DMS53 (cell line): ENCODE measurements at regions not wholly inside any gene's neighbourhood (a gene's known extent, or its start where the extent isn't known, plus 50 kb on each side); places are given as distances from the start of the nearest gene placed in this dataset.

Source experiments
- DNase-seq: peaks from one replicate; lab custom pipeline; 2025; lab: John Stamatoyannopoulos, UW

- DNase-seq, result no peak
Measured at GRCh38 chr2:19719540-19719939, 182.2 kb downstream of the TTC32 start.

GRCh38 chr2:19717446-19717845 lies 184.3 kb downstream of the TTC32 start:
- no peak for DNase-seq

- no peak for DNase-seq
Measured at GRCh38 chr2:19714926-19715325, 186.9 kb downstream of the TTC32 start.

- no peak for DNase-seq
Measured at GRCh38 chr2:19712850-19713249, 188.9 kb downstream of the TTC32 start.

DNA sequence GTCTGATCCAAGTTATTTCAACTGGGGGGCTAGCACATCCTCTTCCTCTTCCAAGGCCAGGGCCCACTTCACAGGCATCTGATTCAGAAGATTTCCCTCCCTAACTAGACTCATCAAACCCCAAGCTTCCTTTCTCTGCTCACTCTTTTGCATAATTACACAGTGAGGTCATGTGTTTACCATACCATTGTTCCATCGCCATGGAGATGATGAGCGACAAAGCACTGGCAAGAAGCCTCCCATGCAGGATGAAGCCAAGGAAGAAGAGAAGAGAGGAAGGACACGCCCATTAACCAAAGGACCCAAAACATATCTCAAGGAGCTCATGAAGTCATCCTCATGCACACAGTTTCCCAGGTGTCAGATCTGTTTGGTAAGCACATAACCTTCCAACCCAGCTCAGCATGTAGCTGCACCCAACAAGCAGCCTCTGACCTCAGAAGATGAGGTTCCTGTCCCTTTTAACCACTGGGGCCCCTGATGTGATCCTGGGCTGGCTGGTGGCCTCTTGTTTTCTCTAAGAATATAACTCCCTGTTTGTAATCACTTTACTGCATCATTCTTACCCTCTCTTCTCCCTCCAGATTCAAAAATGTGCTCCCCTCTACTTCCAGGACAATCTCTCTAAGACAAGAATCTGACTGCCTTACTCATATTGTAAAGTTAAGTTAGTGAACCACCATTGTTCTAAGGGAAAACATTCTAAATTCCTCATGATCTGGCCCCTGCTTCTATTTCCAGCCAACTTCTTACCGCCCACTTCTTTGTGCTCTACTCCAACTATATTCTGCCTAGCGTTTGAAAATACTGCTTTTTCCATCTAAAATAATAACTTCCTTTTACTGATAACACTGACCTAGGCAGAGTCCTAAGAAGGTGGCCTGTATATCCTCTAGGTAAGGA lies 190.1 kb downstream of the TTC32 start:
- DNase-seq, result peak; percentile 92

DNA sequence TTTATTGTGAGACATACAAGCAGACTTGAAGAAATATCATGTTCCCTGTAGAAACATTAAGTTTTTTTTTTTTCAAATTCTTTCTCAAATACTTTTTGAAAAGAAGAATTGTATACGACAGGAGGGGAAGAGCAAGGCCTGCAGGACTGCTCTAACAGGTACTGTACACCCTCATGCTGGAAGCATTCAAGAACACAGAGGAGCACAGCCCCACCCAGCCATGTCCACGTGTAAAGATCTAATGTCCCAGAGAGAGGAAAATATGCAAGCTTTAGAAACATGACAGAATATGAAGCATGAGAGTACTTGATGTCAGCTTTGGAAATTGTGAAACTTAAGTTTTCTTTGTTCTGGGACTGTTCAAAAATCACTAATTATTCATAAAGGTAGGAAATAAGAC lies 191.6 kb downstream of the TTC32 start:
- DNase-seq, result no peak

DNA sequence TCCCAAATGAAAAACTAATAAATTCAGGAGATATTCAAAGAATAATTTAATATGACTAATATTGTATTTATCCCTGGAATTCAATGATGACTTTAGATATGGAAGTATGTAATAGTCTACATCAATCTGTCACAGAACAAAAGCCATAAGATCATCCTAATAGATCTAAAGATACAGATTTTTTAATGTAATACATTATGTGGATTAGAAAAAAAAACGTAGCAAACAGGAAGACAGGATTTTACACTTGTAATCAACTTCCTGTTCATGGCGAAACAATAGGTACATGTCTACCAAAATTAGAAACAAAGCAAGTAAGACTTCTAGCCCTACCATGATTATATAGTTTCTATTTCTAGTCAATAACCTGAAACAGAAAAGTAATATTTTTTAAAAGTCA lies 192.2 kb downstream of the TTC32 start:
- DNase-seq, result no peak

DNA sequence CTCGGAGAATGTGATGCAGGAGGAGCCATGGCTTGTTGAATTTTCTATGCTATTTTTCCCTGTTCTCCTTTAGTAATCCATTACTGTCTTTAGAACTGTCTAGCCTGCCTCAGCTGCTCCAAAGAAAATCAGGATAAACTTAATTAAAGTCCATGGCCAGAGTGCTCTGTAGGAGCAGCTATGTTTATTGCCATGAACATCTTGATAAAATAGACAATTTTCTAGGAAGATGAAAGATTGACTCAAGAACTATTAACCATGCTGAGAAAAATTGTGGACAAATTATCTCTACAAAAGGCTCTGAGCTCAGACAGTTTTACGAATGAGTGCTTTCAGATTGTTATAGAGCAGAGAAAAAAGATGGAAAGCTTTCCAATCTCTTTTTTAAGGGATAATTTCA lies 193.0 kb downstream of the TTC32 start:
- no peak for DNase-seq

GRCh38 chr2:19706332-19706731 lies 195.5 kb downstream of the TTC32 start:
- peak; percentile 10 for DNase-seq

- DNase-seq, result no peak
Measured at GRCh38 chr2:19702267-19702666, 199.5 kb downstream of the TTC32 start.

DNA sequence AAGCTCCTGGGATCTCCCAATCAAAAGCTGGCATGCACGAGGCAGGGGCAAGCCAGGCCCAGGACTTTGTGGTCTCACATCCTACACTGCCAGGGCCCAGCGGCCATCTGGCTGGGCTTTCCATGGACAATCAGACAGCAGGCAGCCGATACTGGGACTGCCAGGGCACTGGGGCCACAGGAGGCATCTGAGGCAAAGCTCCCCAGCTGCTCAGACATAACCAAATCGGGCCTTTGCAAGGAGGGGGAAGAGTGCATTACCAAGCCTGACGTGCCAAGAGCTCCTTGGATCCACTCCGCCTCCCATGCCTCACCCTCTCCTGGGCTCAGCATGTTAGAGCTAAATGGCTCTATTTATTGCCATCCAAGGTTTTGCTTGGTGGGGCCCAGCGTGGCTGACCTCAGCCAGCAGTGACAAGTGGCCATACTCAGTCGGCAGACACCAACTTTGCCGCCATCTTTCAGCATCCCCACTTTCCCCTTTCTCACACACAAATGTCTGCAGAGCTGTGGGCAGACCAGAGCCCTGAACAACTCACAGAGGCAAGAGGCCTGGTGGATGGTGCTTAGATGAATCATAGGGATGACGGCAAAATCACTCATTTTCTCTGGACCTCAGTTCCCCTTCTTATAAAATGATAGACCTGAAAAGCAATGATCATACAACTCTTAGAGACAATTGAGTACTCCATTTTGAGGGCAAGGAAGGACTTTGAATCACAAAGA lies 200.8 kb downstream of the TTC32 start:
- DNase-seq, result no peak

DNA sequence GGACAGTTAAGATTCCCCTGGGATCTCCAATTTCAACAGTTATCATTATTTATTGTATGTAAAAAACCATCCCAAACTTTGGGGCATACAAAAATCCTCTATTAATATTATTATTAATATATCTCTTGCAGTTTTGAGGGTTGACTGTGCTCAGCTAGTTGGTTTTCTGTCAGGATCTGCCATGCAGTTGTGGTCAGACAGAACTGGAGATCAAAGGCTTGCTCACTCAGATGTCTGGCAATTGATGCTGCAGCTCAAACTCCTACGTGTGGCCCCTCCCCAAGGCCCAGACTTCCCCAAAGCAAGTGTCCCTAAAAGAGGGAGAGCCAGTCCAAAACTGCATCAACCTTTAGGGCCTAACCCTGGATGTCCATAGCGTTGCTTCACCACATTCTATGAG lies 204.7 kb downstream of the TTC32 start:
- no peak for DNase-seq

DNA sequence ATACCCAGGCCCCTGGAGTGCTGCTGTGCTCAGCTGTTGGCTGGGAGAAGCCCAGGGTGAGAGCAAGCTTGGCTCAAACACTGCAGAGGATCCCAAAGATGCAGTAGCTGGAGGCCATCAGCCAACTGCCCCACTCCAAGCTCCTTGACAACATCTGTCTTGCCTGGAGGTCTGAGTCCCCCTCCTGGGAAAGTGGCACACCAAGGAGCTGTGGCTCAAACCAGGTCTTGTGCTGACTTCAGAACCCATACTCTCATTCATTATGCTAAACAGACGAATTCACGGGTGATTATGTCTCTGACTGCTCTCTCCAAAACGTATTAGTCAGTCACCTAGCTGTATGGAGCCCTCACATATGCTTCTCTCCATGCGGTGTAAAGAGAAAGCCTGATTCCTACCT lies 206.1 kb downstream of the TTC32 start:
- no peak for DNase-seq

DNA sequence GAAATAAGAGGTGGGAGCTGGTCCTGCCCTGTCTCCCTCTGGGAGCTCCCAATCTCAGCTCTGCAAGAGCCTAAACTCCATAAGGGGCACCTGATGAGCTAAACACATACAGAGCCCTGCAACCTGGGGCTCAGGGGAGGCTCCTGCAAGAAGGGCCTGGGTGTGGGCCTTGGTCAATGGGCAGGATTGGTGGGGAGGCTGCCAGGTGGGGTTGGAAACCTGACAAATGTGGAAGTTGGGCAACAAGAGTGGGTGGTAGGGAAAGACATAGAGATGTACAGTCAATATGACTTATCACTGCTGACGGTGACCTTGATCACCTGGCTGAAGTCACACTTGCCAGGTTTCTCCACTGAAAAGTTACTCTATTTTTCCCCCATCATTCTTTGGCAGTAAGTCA lies 209.9 kb downstream of the TTC32 start:
- DNase-seq, result no peak

GRCh38 chr2:19690429-19690828 lies 211.4 kb downstream of the TTC32 start:
- DNase-seq, result no peak

GRCh38 chr2:19689646-19690168 lies 212.1 kb downstream of the TTC32 start:
- DNase-seq, result no peak

DNA sequence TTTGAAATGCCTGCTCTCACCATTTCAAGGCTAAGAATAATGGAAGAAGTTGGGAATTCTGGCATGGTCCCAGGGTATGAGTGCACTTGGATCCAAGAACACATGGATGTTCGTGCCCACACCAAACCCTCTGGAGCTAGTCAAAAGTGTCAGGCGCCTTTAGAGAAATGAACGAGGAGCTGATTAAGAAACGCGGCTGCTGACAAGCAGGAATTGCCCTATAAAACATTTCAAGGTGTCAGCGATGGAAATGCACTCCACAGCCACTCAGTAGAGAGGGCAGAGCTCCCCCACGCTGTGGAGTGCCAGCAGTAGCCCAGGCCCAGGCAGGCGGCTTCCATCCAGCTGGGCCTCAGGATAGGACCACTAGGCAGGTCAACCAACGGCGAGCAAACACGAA lies 213.7 kb downstream of the TTC32 start:
- no peak for DNase-seq

GRCh38 chr2:19687017-19687659 lies 214.6 kb downstream of the TTC32 start:
- no peak for DNase-seq

GRCh38 chr2:19686439-19686838 lies 215.3 kb downstream of the TTC32 start:
- DNase-seq, result no peak

DNA sequence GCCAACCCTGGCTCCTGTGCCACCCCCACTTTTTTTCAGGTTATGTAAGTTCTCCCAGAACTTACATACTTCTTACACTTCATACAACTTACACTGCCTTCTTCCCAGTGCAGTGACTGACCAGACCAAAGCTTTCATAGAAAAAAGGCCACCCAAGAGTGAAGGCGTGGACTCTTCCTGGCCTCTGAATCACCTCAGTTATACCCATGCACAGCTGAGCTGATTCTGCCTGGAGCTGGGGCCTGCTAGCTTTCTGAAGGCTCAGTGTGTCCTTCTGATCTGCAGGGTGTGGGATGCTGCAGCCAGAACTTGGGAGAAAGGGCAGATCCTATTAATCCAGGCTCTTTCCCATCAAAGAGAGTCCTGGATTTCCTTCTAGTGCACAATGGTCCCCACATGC lies 216.1 kb downstream of the TTC32 start:
- no peak for DNase-seq

- no peak for DNase-seq
Measured at GRCh38 chr2:19684516-19684915, 217.3 kb downstream of the TTC32 start.

DNA sequence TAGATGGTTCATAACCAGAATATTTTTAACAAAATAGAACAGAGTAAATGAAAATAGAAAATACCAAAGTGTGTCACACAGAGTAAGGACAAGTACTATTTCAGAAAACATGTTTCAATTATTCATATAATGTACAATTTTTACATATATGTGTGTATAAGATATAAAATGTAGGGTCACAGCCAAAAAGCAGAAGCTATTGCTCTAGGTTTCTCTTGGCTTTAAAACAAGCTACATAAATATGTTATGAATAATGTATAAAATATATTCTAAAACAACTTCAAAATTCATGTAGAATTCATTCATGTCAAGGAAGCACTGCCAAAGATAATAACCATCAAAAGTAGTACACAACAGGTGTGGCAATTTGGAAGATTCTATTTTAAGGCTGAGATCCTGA lies 218.2 kb downstream of the TTC32 start:
- DNase-seq, result no peak

- peak; percentile 76 for DNase-seq
Measured at GRCh38 chr2:19682493-19682892, 219.3 kb downstream of the TTC32 start.
